MM.1S (cell line): ENCODE measurements at regions not wholly inside any gene's neighbourhood (a gene's known extent, or its start where the extent isn't known, plus 50 kb on each side); places are given as distances from the start of the nearest gene placed in this dataset.

Experiments
- CTCF ChIP-seq: fragments of 300-600 bp; sonication (generic); IDR thresholded peaks from 2 replicates; pipeline ENCODE4 v1.5.1; 2016; ENCODE audit warnings: antibody characterized with exemption, low read length, mixed read lengths
- EZH2 ChIP-seq: fragments of 300-600 bp; sonication (generic); optimal IDR thresholded peaks from 2 replicates; pipeline ENCODE3; 2017; ENCODE audit warnings: low read depth, mild to moderate bottlenecking, antibody characterized with exemption, low read length, mixed read lengths

GRCh38 chr1:55504306-55504731 lies 289.2 kb upstream of the USP24 start:
- TF ChIP-seq EZH2 = no peak
- TF ChIP-seq CTCF = no peak
